ENCODE measurements at regions not wholly inside any gene's neighbourhood (a gene's known extent, or its start where the extent isn't known, plus 50 kb on each side); places are given as distances from the start of the nearest gene placed in this dataset.

DNA sequence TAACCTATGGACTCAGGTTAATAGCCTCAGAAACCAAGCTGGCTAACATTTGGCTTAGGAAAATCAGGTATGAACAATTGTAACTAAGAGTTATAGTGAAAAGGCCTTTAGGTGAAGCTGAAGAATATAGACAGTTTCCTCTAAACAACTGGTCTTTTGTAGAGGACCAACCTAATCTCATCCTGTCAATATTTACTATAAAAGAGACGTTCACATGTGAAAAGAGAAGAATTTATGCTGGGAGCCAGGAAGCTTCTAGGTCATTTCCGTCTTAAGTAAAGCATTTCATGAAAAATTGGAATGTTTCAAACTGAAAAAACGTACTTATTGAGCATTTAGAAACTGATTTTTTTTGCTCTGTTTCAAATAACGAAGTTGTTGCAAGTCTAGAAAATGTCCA lies 764.3 kb upstream of the GOLIM4 start:
- Histone ChIP-seq H3K9me3 (no peaks in the 10 kb centered on the region), H3K36me3 (ENCODE audit: low read depth) (no peaks in the 10 kb centered on the region), H3K4me3 (no peak overlapping the region), H3K4me1 (ENCODE audit: low read depth) (peaks cover 9% of the 10 kb centered on the region)
- intact Hi-C loops (cut with DNase I, micrococcal nuclease) = no loop called here
- TF ChIP-seq CTCF (IDR thresholded peaks at IDR 0.05) = no peak
- ATAC-seq (no peak), DNase-seq (no peak)

GRCh38 chr3:168859574-168859973 lies 763.9 kb upstream of the GOLIM4 start:
- TF ChIP-seq CTCF (IDR thresholded peaks at IDR 0.05) = no peak
- DNase-seq (no peak), ATAC-seq (no peak)
- Histone ChIP-seq H3K9me3 (no peaks in the 10 kb centered on the region), H3K4me3 (no peak overlapping the region), H3K4me1 (ENCODE audit: low read depth) (peaks cover 9% of the 10 kb centered on the region), H3K36me3 (ENCODE audit: low read depth) (no peaks in the 10 kb centered on the region)
- intact Hi-C loops (cut with DNase I, micrococcal nuclease) = no loop called here

- TF ChIP-seq CTCF (IDR thresholded peaks at IDR 0.05) = no peak
- intact Hi-C loops (cut with DNase I, micrococcal nuclease) = no loop called here
- H3K4me1 ChIP-seq (ENCODE audit: low read depth) = peaks cover 9% of the 10 kb centered on the region
- H3K4me3 ChIP-seq = no peak overlapping the region
- H3K9me3 ChIP-seq = no peaks in the 10 kb centered on the region
- ATAC-seq (no peak), DNase-seq (no peak)
- H3K36me3 ChIP-seq (ENCODE audit: low read depth) = no peaks in the 10 kb centered on the region
Observed at GRCh38 chr3:168859143-168859542, 763.4 kb upstream of the GOLIM4 start.

DNA sequence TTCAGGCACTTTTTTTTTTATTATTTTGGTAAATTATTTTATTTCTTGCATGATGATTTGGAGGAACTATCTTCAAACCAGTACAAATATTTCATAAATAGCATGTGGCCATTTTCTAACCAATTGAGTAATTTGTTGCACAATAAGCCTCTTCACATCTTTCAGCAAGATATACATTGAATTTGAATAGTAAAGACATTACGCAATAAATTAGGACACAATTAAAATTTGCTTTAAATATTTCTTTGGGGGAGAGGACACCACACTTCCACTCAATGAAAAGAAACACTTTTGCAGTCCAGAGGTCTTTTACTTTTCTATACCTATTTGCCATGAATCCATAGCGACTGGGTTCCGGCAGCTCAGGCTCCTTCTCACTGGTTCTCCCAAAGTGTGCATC lies 762.6 kb upstream of the GOLIM4 start:
- intact Hi-C loops (cut with DNase I, micrococcal nuclease) = no loop called here
- peaks cover 7% of the 10 kb centered on the region for H3K4me1 ChIP-seq (ENCODE audit: low read depth)
- ATAC-seq (no peak), DNase-seq (no peak)
- no peaks in the 10 kb centered on the region for H3K36me3 ChIP-seq (ENCODE audit: low read depth)
- H3K9me3 ChIP-seq = no peaks in the 10 kb centered on the region
- no peak overlapping the region for H3K4me3 ChIP-seq
- TF ChIP-seq CTCF (IDR thresholded peaks at IDR 0.05) = no peak

DNA sequence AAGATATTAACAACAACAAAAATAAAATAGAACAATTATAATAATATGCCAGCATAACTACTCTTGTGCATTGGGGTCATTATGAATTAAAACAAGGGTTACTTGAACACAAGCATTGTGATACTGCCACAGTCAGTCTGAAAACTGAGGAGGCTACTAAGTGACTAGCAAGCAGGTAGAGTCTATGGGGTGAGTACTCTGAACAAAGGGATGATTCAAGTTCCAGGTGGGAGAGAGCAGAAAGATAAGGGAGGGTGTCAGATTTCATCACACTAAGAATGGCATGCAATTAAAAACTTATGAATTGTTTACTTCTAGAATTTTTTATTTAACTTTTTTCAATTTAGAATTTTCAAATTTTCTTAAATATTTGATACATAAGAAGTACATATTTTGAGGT lies 754.4 kb upstream of the GOLIM4 start:
- H3K4me3 ChIP-seq = no peak overlapping the region
- H3K4me1 ChIP-seq (ENCODE audit: low read depth) = no peaks in the 10 kb centered on the region
- intact Hi-C loops (cut with DNase I, micrococcal nuclease) = no loop called here
- DNase-seq (no peak), ATAC-seq (no peak)
- no peak for TF ChIP-seq CTCF (IDR thresholded peaks at IDR 0.05)
- no peaks in the 10 kb centered on the region for H3K9me3 ChIP-seq
- no peaks in the 10 kb centered on the region for H3K36me3 ChIP-seq (ENCODE audit: low read depth)

DNA sequence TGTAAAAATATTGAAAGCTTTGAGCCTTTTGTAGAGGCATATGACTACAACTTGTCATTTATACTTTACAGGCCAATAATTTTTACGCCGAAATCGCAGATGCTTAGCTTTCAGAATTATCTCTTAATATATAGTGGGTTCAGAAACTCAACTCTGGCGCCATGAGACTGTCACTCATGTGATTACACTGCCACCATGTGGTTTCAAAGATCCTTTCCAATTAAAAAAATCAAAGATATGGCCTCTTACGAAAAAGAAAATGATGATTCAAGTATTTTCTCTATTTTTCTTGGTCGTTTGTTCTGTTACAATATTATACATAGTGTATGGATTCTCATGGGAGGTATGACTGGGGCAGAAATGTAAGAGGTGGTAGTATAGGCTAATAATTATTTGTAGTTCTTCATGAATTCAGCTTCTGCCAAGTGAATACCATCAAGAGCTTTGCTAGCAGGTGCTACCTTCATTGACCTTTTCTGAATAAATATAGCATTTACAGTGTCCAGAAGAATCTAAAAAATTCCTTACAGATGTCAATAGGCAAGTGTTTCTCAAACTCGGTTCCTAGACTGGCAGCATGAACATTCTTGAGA lies 751.7 kb upstream of the GOLIM4 start:
- Histone ChIP-seq H3K4me1 (ENCODE audit: low read depth) (no peaks in the 10 kb centered on the region), H3K4me3 (no peak overlapping the region), H3K9me3 (no peaks in the 10 kb centered on the region), H3K36me3 (ENCODE audit: low read depth) (no peaks in the 10 kb centered on the region)
- DNase-seq = peak in 1 of 3 donors; percentile 46
- peak; percentile 17 for TF ChIP-seq CTCF (IDR thresholded peaks at IDR 0.05)
- intact Hi-C loops (cut with DNase I, micrococcal nuclease) = loop anchor here (5.0 to 10.0 kb wide), 2 partner anchors 633 to 635 kb away; no protein-coding TSS in a partner anchor
- no peak for ATAC-seq
